ENCODE measurements at regions not wholly inside any gene's neighbourhood (a gene's known extent, or its start where the extent isn't known, plus 50 kb on each side); places are given as distances from the start of the nearest gene placed in this dataset.
A peak's percentile ranks its signal among the peaks of the same experiment; 100 is the strongest.

DNA sequence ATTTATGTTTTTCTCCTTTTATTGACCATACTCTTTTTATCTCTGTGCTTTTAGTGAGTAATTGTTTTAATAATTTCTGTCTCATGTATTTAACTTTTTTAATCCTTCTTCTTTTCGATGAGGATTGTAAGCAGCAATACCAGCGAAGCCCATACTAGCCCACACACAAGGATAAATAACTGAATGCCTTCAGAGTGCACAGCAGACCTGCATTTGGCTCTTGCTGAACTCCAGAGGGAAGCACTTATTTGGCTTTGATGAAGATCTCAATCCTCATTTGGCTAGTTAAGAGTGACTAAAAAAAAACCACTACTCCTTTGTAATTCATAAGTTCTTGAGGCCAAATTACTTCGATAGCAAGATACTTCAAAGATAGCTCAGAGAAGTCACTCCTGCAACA, 293.3 kb downstream of the METTL15 start:
- Mint-ChIP-seq H3K36me3 (ENCODE audit: insufficient read depth, unreplicated experiment) (no peaks in the 10 kb centered on the region), H3K27ac (ENCODE audit: unreplicated experiment) (no peak overlapping the region), H3K27me3 (ENCODE audit: insufficient read depth, unreplicated experiment) (no peaks in the 10 kb centered on the region), H3K4me3 (ENCODE audit: unreplicated experiment) (no peak overlapping the region), H3K4me1 (ENCODE audit: low read depth, unreplicated experiment) (peaks cover 6% of the 10 kb centered on the region), H3K9me3 (ENCODE audit: unreplicated experiment) (no peaks in the 10 kb centered on the region)
- ChIA-PET POLR2A (no interaction called here), CTCF (interaction anchor here (0.6 kb wide), 1 partner anchor 545 kb away, joined by 3 read pairs; no protein-coding TSS in a partner anchor)
- TF ChIP-seq, protein P1, sequence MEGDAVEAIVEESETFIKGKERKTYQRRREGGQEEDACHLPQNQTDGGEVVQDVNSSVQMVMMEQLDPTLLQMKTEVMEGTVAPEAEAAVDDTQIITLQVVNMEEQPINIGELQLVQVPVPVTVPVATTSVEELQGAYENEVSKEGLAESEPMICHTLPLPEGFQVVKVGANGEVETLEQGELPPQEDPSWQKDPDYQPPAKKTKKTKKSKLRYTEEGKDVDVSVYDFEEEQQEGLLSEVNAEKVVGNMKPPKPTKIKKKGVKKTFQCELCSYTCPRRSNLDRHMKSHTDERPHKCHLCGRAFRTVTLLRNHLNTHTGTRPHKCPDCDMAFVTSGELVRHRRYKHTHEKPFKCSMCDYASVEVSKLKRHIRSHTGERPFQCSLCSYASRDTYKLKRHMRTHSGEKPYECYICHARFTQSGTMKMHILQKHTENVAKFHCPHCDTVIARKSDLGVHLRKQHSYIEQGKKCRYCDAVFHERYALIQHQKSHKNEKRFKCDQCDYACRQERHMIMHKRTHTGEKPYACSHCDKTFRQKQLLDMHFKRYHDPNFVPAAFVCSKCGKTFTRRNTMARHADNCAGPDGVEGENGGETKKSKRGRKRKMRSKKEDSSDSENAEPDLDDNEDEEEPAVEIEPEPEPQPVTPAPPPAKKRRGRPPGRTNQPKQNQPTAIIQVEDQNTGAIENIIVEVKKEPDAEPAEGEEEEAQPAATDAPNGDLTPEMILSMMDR (IDR thresholded peaks at IDR 0.05; ENCODE audit: insufficient read depth in 1 of 2, low read depth in 1 of 2, low read length in 1 of 2, severe bottlenecking in 1 of 2, unreplicated experiment in 1 of 2): no peak
- Histone ChIP-seq H3K27me3 (replicated peaks; ENCODE audit: control insufficient read depth, insufficient read depth, low read length) (no peaks in the 10 kb centered on the region), H3K9me3 (no peaks in the 10 kb centered on the region), H3K36me3 (ENCODE audit: control insufficient read depth, insufficient read depth, low read length) (no peaks in the 10 kb centered on the region), H3K4me3 (ENCODE audit: low read depth, low read length) (no peak overlapping the region), H3K4me1 (0 out of 2 replicates have a peak, but pooled peaks cover 6% of the 10 kb centered on the region)
- intact Hi-C loops (cut with micrococcal nuclease; ENCODE audit: unreplicated experiment): no loop called here
- BruUV-seq (replicated peaks): no TSS peak
- DNase-seq: no peak

DNA sequence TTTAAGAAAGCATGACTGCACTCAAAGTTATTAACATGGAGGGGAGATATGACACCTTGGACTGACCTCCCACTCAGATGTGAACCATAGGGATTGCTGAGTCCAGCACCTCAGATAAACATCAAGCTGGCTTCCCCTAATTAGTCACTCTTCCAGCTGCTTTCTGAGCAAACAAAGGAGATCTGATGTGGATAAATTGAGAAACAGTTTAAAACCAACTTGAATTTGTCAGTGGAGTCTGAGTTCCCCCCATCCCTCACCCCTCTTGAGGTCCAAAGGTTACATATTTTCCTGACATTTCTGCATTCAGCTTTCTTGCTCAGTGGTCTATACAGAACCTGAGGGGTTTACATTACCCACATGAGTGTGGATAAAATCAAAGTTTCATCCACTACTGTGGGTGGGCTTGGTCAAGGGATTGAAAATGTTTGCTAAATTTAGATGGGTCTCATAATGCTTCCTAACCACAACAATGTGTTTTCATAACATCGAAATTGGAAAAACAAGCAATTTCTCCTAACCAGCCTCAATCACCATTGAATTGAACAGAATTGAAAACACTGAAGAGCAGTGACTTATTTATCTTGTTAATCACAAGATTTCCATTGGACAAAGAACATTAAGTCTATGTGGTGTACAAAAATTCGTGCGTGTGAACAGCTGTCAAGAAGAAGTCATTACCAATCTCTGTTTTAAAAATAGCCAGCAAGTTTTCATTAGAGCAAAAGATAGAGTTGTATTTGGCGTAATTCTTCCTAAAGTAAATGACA, 292.3 kb downstream of the METTL15 start:
- Histone ChIP-seq H3K4me3 (ENCODE audit: low read depth, low read length) (no peak overlapping the region), H3K4me1 (0 out of 2 replicates have a peak, but pooled peaks cover 6% of the 10 kb centered on the region), H3K9me3 (no peaks in the 10 kb centered on the region), H3K36me3 (ENCODE audit: control insufficient read depth, insufficient read depth, low read length) (no peaks in the 10 kb centered on the region), H3K27me3 (replicated peaks; ENCODE audit: control insufficient read depth, insufficient read depth, low read length) (no peaks in the 10 kb centered on the region)
- TF ChIP-seq, protein P1 (IDR thresholded peaks at IDR 0.05; ENCODE audit: insufficient read depth in 1 of 2, low read depth in 1 of 2, low read length in 1 of 2, severe bottlenecking in 1 of 2, unreplicated experiment in 1 of 2): no peak
- Mint-ChIP-seq H3K27ac (ENCODE audit: unreplicated experiment) (no peak overlapping the region), H3K36me3 (ENCODE audit: insufficient read depth, unreplicated experiment) (no peaks in the 10 kb centered on the region), H3K9me3 (ENCODE audit: unreplicated experiment) (no peaks in the 10 kb centered on the region), H3K4me1 (ENCODE audit: low read depth, unreplicated experiment) (peaks cover 6% of the 10 kb centered on the region), H3K4me3 (ENCODE audit: unreplicated experiment) (no peak overlapping the region), H3K27me3 (ENCODE audit: insufficient read depth, unreplicated experiment) (no peaks in the 10 kb centered on the region)
- no TSS peak for BruUV-seq (replicated peaks)
- ChIA-PET POLR2A (no interaction called here), CTCF (no interaction called here)
- intact Hi-C loops (cut with micrococcal nuclease; ENCODE audit: unreplicated experiment): no loop called here
- DNase-seq: peak in 1 of 2 experiments; percentile 4

DNA sequence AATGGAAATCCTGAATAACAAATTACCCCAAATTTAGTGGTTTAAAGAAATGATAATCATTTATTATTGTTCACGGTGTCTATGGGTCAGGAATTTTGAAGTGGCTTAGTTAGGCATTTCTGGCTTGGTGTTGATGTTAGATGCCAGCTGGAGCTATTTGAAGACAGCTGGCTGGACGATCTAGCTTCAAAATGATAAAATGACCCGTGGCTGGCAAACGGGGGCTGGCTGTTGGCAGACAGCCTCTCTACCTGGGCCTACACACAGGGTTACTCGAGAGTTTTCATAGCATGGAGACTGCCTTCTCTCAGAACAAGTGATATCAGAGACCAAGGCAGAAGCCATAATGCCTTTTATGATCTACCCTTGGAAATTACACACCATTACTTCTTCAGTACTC, 285.2 kb downstream of the METTL15 start:
- intact Hi-C loops (cut with micrococcal nuclease; ENCODE audit: unreplicated experiment): no loop called here
- DNase-seq: no peak
- TF ChIP-seq, protein P1 (IDR thresholded peaks at IDR 0.05; ENCODE audit: insufficient read depth in 1 of 2, low read depth in 1 of 2, low read length in 1 of 2, severe bottlenecking in 1 of 2, unreplicated experiment in 1 of 2): no peak
- Mint-ChIP-seq H3K9me3 (ENCODE audit: unreplicated experiment) (no peaks in the 10 kb centered on the region), H3K4me1 (ENCODE audit: low read depth, unreplicated experiment) (no peaks in the 10 kb centered on the region), H3K27ac (ENCODE audit: unreplicated experiment) (no peak overlapping the region), H3K27me3 (ENCODE audit: insufficient read depth, unreplicated experiment) (no peaks in the 10 kb centered on the region), H3K4me3 (ENCODE audit: unreplicated experiment) (no peak overlapping the region), H3K36me3 (ENCODE audit: insufficient read depth, unreplicated experiment) (no peaks in the 10 kb centered on the region)
- no peaks in the 10 kb centered on the region for H3K27me3 ChIP-seq (replicated peaks; ENCODE audit: control insufficient read depth, insufficient read depth, low read length)
- no TSS peak for BruUV-seq (replicated peaks)
- ChIA-PET CTCF (no interaction called here), POLR2A (no interaction called here)
- no peaks in the 10 kb centered on the region for H3K9me3 ChIP-seq
- H3K36me3 ChIP-seq (ENCODE audit: control insufficient read depth, insufficient read depth, low read length): no peaks in the 10 kb centered on the region
- no peaks in the 10 kb centered on the region for H3K4me1 ChIP-seq
- no peak overlapping the region for H3K4me3 ChIP-seq (ENCODE audit: low read depth, low read length)

Data from Caco-2 (cell line).